GM21825 (cell line): ENCODE measurements at regions not wholly inside any gene's neighbourhood (a gene's known extent, or its start where the extent isn't known, plus 50 kb on each side); places are given as distances from the start of the nearest gene placed in this dataset.

Experiments
- ATAC-seq: cut with Tn5 transposase; IDR thresholded peaks from one replicate; pipeline ENCODE4 v1.9.1; 2021; ENCODE audit warnings: mild to moderate bottlenecking, moderate library complexity; ENCODE audit not compliant: unreplicated experiment

- ATAC-seq = no peak
Observed at GRCh38 chr14:96727073-96727472, 70.1 kb upstream of the VRK1 start.

- ATAC-seq = no peak
Observed at GRCh38 chr14:96727491-96727890, 69.7 kb upstream of the VRK1 start.

- ATAC-seq = no peak
Observed at GRCh38 chr14:96727980-96728717, 69.0 kb upstream of the VRK1 start.

GRCh38 chr14:96729889-96730288, 67.3 kb upstream of the VRK1 start:
- ATAC-seq = no peak

- no peak for ATAC-seq
Observed at GRCh38 chr14:96730386-96730785, 66.8 kb upstream of the VRK1 start.

GRCh38 chr14:96734076-96734622, 63.0 kb upstream of the VRK1 start:
- no peak for ATAC-seq

- ATAC-seq = no peak
Observed at GRCh38 chr14:96735526-96735925, 61.7 kb upstream of the VRK1 start.

- ATAC-seq = no peak
Observed at GRCh38 chr14:96736439-96736838, 60.7 kb upstream of the VRK1 start.

- no peak for ATAC-seq
Observed at GRCh38 chr14:96737881-96738280, 59.3 kb upstream of the VRK1 start.

- no peak for ATAC-seq
Observed at GRCh38 chr14:96739200-96739910, 57.8 kb upstream of the VRK1 start.

GRCh38 chr14:96741151-96741977, 55.8 kb upstream of the VRK1 start:
- ATAC-seq = peak; percentile 79

- no peak for ATAC-seq
Observed at GRCh38 chr14:96744262-96744661, 52.9 kb upstream of the VRK1 start.

GRCh38 chr14:96745500-96746051, 51.6 kb upstream of the VRK1 start:
- ATAC-seq = no peak

GRCh38 chr14:96746101-96746500, 51.1 kb upstream of the VRK1 start:
- ATAC-seq = no peak

GRCh38 chr14:96747006-96747405, 50.2 kb upstream of the VRK1 start:
- no peak for ATAC-seq
